Neural progenitor cell (in vitro differentiated cells): ENCODE measurements at regions not wholly inside any gene's neighbourhood (a gene's known extent, or its start where the extent isn't known, plus 50 kb on each side); places are given as distances from the start of the nearest gene placed in this dataset.

Experiments
- DNase-seq: peaks from one replicate; pipeline ENCODE4 v3.0.0-alpha.2; 2016; ENCODE audit warnings: low spot score
- H2AFZ ChIP-seq: fragments of 200-600 bp; sonication (generic); replicated peaks from 2 replicates; pipeline ENCODE4 v1.6.1; 2016; ENCODE audit warnings: antibody characterized with exemption
- H3F3A ChIP-seq: fragments of 200-600 bp; sonication (generic); 2 replicates; pipeline ENCODE4 v1.6.1; 2016; ENCODE audit warnings: antibody characterized with exemption, low read depth
- H3K27ac ChIP-seq: fragments of 200-600 bp; sonication (generic); 2 replicates; pipeline ENCODE4 v1.5.1; 2016; ENCODE audit warnings: mild to moderate bottlenecking
- H3K27me3 ChIP-seq: fragments of 200-600 bp; sonication (generic); 2 replicates; pipeline ENCODE4 v1.6.1; 2016; ENCODE audit warnings: mild to moderate bottlenecking, moderate library complexity
- H3K36me3 ChIP-seq: fragments of 200-600 bp; sonication (generic); 2 replicates; pipeline ENCODE4 v1.5.1; 2016
- H3K4me1 ChIP-seq: fragments of 200-600 bp; sonication (generic); 2 replicates; pipeline ENCODE4 v1.6.1; 2016; ENCODE audit warnings: mixed run types
- H3K4me2 ChIP-seq: fragments of 200-600 bp; sonication (generic); 2 replicates; pipeline ENCODE4 v1.6.1; 2016
- H3K4me3 ChIP-seq: fragments of 200-600 bp; sonication (generic); 2 replicates; pipeline ENCODE4 v1.5.1; 2016
- H3K79me2 ChIP-seq: fragments of 200-600 bp; sonication (generic); 2 replicates; pipeline ENCODE4 v1.6.1; 2016; ENCODE audit warnings: low read depth
- H3K9ac ChIP-seq: fragments of 200-600 bp; sonication (generic); 2 replicates; pipeline ENCODE4 v1.6.1; 2016
- H3K9me3 ChIP-seq: fragments of 200-600 bp; sonication (generic); 2 replicates; pipeline ENCODE4 v1.5.1; 2016; ENCODE audit warnings: low read depth
- H4K20me1 ChIP-seq: fragments of 200-600 bp; sonication (generic); 2 replicates; pipeline ENCODE4 v1.6.1; 2016; ENCODE audit warnings: low read depth
- H3K27ac Mint-ChIP-seq: 3 replicates; pipeline ENCODE4 v1.8.0; 2021; ENCODE audit warnings: mixed read lengths
- H3K27me3 Mint-ChIP-seq: 2 replicates; pipeline ENCODE4 v1.8.0; 2022; ENCODE audit warnings: low read depth, mild to moderate bottlenecking, inconsistent platforms, moderate library complexity, mixed read lengths; ENCODE audit not compliant: insufficient read depth
- H3K36me3 Mint-ChIP-seq: 3 replicates; pipeline ENCODE4 v1.8.0; 2021; ENCODE audit warnings: mixed read lengths
- H3K4me1 Mint-ChIP-seq: 3 replicates; pipeline ENCODE4 v1.8.0; 2021; ENCODE audit warnings: mixed read lengths
- H3K4me3 Mint-ChIP-seq: 3 replicates; pipeline ENCODE4 v1.8.0; 2021; ENCODE audit warnings: mild to moderate bottlenecking, moderate library complexity, mixed read lengths
- H3K9me3 Mint-ChIP-seq: 3 replicates; pipeline ENCODE4 v1.8.0; 2020; ENCODE audit warnings: mixed read lengths
- CTCF ChIP-seq: fragments of 200-600 bp; sonication (generic); IDR thresholded peaks from 2 replicates; pipeline ENCODE4 v1.5.1; 2017; ENCODE audit warnings: antibody characterized with exemption, mild to moderate bottlenecking
- EZH2 ChIP-seq: fragments of 200-600 bp; sonication (generic); IDR thresholded peaks from 2 replicates; pipeline ENCODE4 v1.6.1; 2017; ENCODE audit warnings: antibody characterized with exemption, mild to moderate bottlenecking, moderate library complexity
- EZH2phosphoT487 ChIP-seq: fragments of 200-600 bp; sonication (generic); IDR thresholded peaks from 2 replicates; pipeline ENCODE4 v1.6.1; 2017; ENCODE audit warnings: antibody characterized with exemption

GRCh38 chr5:104375345-104375744 is 812.8 kb upstream of the NUDT12 start:
- Mint-ChIP-seq H3K4me1 (no peaks in the 10 kb centered on the region), H3K36me3 (no peaks in the 10 kb centered on the region), H3K27me3 (no peaks in the 10 kb centered on the region), H3K9me3 (no peaks in the 10 kb centered on the region), H3K4me3 (no peak overlapping the region), H3K27ac (no peak overlapping the region)
- TF ChIP-seq EZH2 (no peak), EZH2phosphoT487 (no peak)
- no peaks in the 10 kb centered on the region for H3K27me3 ChIP-seq
- H2AFZ ChIP-seq, result peak overlapping the region; percentile 27
- no peaks in the 10 kb centered on the region for H3K36me3 ChIP-seq
- no peaks in the 10 kb centered on the region for H3F3A ChIP-seq
- H4K20me1 ChIP-seq, result no peaks in the 10 kb centered on the region
- no peaks in the 10 kb centered on the region for H3K4me1 ChIP-seq
- DNase-seq, result no peak
- no peak overlapping the region for H3K27ac ChIP-seq
- no peak overlapping the region for H3K9ac ChIP-seq
- H3K4me2 ChIP-seq, result no peak overlapping the region
- H3K79me2 ChIP-seq, result no peaks in the 10 kb centered on the region
- no peaks in the 10 kb centered on the region for H3K9me3 ChIP-seq
- no peak overlapping the region for H3K4me3 ChIP-seq

- no peak overlapping the region for H3K4me2 ChIP-seq
- Mint-ChIP-seq H3K4me3 (no peak overlapping the region), H3K27ac (no peak overlapping the region), H3K36me3 (no peaks in the 10 kb centered on the region), H3K9me3 (no peaks in the 10 kb centered on the region), H3K27me3 (no peaks in the 10 kb centered on the region), H3K4me1 (no peaks in the 10 kb centered on the region)
- DNase-seq, result no peak
- H3F3A ChIP-seq, result no peaks in the 10 kb centered on the region
- no peaks in the 10 kb centered on the region for H3K9me3 ChIP-seq
- H3K27me3 ChIP-seq, result no peaks in the 10 kb centered on the region
- H3K36me3 ChIP-seq, result no peaks in the 10 kb centered on the region
- H3K9ac ChIP-seq, result no peak overlapping the region
- no peak overlapping the region for H2AFZ ChIP-seq
- no peaks in the 10 kb centered on the region for H4K20me1 ChIP-seq
- no peaks in the 10 kb centered on the region for H3K79me2 ChIP-seq
- H3K4me1 ChIP-seq, result no peaks in the 10 kb centered on the region
- no peak overlapping the region for H3K4me3 ChIP-seq
- H3K27ac ChIP-seq, result no peak overlapping the region
- TF ChIP-seq EZH2phosphoT487 (no peak), CTCF (no peak), EZH2 (no peak)
Observed at GRCh38 chr5:104372796-104373195, 810.2 kb upstream of the NUDT12 start.

GRCh38 chr5:104372376-104372775 is 809.8 kb upstream of the NUDT12 start:
- Mint-ChIP-seq H3K9me3 (no peaks in the 10 kb centered on the region), H3K27ac (no peak overlapping the region), H3K27me3 (no peaks in the 10 kb centered on the region), H3K4me3 (no peak overlapping the region), H3K36me3 (no peaks in the 10 kb centered on the region), H3K4me1 (no peaks in the 10 kb centered on the region)
- no peaks in the 10 kb centered on the region for H3K79me2 ChIP-seq
- no peak overlapping the region for H2AFZ ChIP-seq
- no peak overlapping the region for H3K27ac ChIP-seq
- H3K4me3 ChIP-seq, result no peak overlapping the region
- no peaks in the 10 kb centered on the region for H3F3A ChIP-seq
- H3K4me2 ChIP-seq, result no peak overlapping the region
- H3K36me3 ChIP-seq, result no peaks in the 10 kb centered on the region
- no peaks in the 10 kb centered on the region for H3K27me3 ChIP-seq
- no peaks in the 10 kb centered on the region for H3K4me1 ChIP-seq
- no peak for TF ChIP-seq EZH2phosphoT487
- DNase-seq, result no peak
- no peaks in the 10 kb centered on the region for H4K20me1 ChIP-seq
- H3K9me3 ChIP-seq, result no peaks in the 10 kb centered on the region
- no peak overlapping the region for H3K9ac ChIP-seq

- no peak for DNase-seq
- Histone ChIP-seq H3K4me2 (no peak overlapping the region), H3K27ac (no peak overlapping the region), H3K9me3 (no peaks in the 10 kb centered on the region), H4K20me1 (no peaks in the 10 kb centered on the region), H3K27me3 (no peaks in the 10 kb centered on the region), H3K4me3 (no peak overlapping the region), H3K79me2 (no peaks in the 10 kb centered on the region), H2AFZ (no peak overlapping the region), H3K9ac (no peak overlapping the region), H3K4me1 (no peaks in the 10 kb centered on the region), H3F3A (no peaks in the 10 kb centered on the region), H3K36me3 (no peaks in the 10 kb centered on the region)
- Mint-ChIP-seq H3K27ac (no peak overlapping the region), H3K27me3 (no peaks in the 10 kb centered on the region), H3K4me3 (no peak overlapping the region), H3K36me3 (no peaks in the 10 kb centered on the region), H3K9me3 (no peaks in the 10 kb centered on the region), H3K4me1 (no peaks in the 10 kb centered on the region)
- no peak for TF ChIP-seq EZH2phosphoT487
- TF ChIP-seq CTCF, result no peak
- TF ChIP-seq EZH2, result no peak
Observed at GRCh38 chr5:104370523-104370922, 807.9 kb upstream of the NUDT12 start.
